HepG2 (cell line): ENCODE measurements at regions not wholly inside any gene's neighbourhood (a gene's known extent, or its start where the extent isn't known, plus 50 kb on each side); places are given as distances from the start of the nearest gene placed in this dataset.

Experiments used
- ATAC-seq: fragments of 200-7000 bp; cut with Tn5 transposase; 3 replicates; pipeline ENCODE4 v1.9.1; 2020; ENCODE audit warnings: mild to moderate bottlenecking, moderate library complexity
- BruUV-seq: library from RNA; stranded (reverse); fragments of 400-500 nt; replicated peaks from 2 replicates; lab custom pipeline; 2021; lab: Mats Ljungman, UMichigan
- CTCF ChIA-PET: fragments of 300-600 bp; formaldehyde crosslinking; extraction: SDS; loops from one replicate; lab custom pipeline; 2021; ENCODE audit warnings: low total read pairs, inconsistent platforms, low intra/inter-chr PET ratio; lab: Yijun Ruan, JAX
- POLR2A ChIA-PET: fragments of 350-600 bp; sonication (Branson Sonifier 250); formaldehyde crosslinking; loops from one replicate; lab custom pipeline; 2020; ENCODE audit warnings: antibody characterized with exemption, inconsistent platforms; lab: Yijun Ruan, JAX
- DNase-seq: peaks from one replicate; pipeline ENCODE4 v3.0.0-alpha.2; 2015; ENCODE audit warnings: low spot score
- FAIRE-seq: peaks from 3 replicates; lab custom pipeline; 2011; peaks lifted over from hg19 to GRCh38; lab: Jason Lieb, UNC
- H2AFZ ChIP-seq: one replicate; pipeline ENCODE4 v1.6.1; 2011; ENCODE audit warnings: low read length, inconsistent platforms
- H3K27ac ChIP-seq: fragments of 300-600 bp; 3 replicates; pipeline ENCODE4 v1.8.0; 2011; ENCODE audit warnings: mixed run types, mild to moderate bottlenecking, mixed read lengths, low read length, inconsistent platforms; ENCODE audit not compliant: insufficient read depth; ENCODE audit errors: extremely low read length
- H3K27me3 ChIP-seq, 2 experiments: fragments of 200-600 bp in 1 of 2; 2 replicates in 1 of 2; 3 replicates in 1 of 2; pipeline versions ENCODE4 v1.6.0 to v1.8.0; 2011; ENCODE audit warnings: low read length in 2 of 2, mild to moderate bottlenecking in 2 of 2, moderate library complexity in 2 of 2, inconsistent platforms in 1 of 2; ENCODE audit not compliant: insufficient read depth in 2 of 2, control insufficient read depth in 1 of 2
- H3K36me3 ChIP-seq, 2 experiments: fragments of 200-600 bp in 1 of 2; replicated peaks in 1 of 2; 2 replicates in 1 of 2; 3 replicates in 1 of 2; pipeline versions ENCODE4 v1.5.1 to v1.8.0; 2011; ENCODE audit warnings: low read length in 2 of 2, inconsistent platforms in 1 of 2; ENCODE audit not compliant: insufficient read depth in 2 of 2, control insufficient read depth in 1 of 2
- H3K4me1 ChIP-seq: 2 replicates; pipeline ENCODE4 v1.5.1; 2012; ENCODE audit warnings: low read length, inconsistent platforms; ENCODE audit not compliant: insufficient read depth
- H3K4me2 ChIP-seq: 2 replicates; pipeline ENCODE4 v1.6.0; 2011; ENCODE audit warnings: low read depth, low read length, inconsistent platforms
- H3K4me3 ChIP-seq, 3 experiments: fragments of 200-600 bp in 1 of 3; sonication (generic), shearing (Covaris generic) in 1 of 3; replicated peaks in 1 of 3; 2 replicates each; pipeline ENCODE4 v1.5.1; 2011 to 2016; ENCODE audit warnings: low read length in 3 of 3, inconsistent platforms in 2 of 3, low read depth in 2 of 3, mild to moderate bottlenecking in 2 of 3, control low read depth in 1 of 3, mixed read lengths in 1 of 3; ENCODE audit not compliant: insufficient read depth in 1 of 3
- H3K79me2 ChIP-seq: one replicate; pipeline ENCODE4 v1.6.1; 2011; ENCODE audit warnings: low read length, inconsistent platforms; ENCODE audit not compliant: insufficient read depth
- H3K9ac ChIP-seq: 2 replicates; pipeline ENCODE4 v1.6.0; 2011; ENCODE audit warnings: mild to moderate bottlenecking, low read depth, low read length, inconsistent platforms; ENCODE audit not compliant: insufficient read depth
- H3K9me3 ChIP-seq: 2 replicates; pipeline ENCODE4 v1.5.1; 2012; ENCODE audit warnings: mild to moderate bottlenecking, low read length
- H4K20me1 ChIP-seq: 2 replicates; pipeline ENCODE4 v1.6.0; 2011; ENCODE audit warnings: inconsistent platforms, mild to moderate bottlenecking, low read length, moderate library complexity; ENCODE audit not compliant: insufficient read depth
- CBX5 ChIP-seq: sonication (generic); formaldehyde crosslinking; IDR thresholded peaks from 2 replicates; pipeline ENCODE4 v1.4.0; 2020; ENCODE audit warnings: missing genetic modification reagents, borderline replicate concordance
- CEBPB ChIP-seq: IDR thresholded peaks from 2 replicates; pipeline ENCODE4 v1.6.1; 2011; ENCODE audit warnings: low read depth, low read length, improper control_type of control experiment, borderline replicate concordance
- JDP2 ChIP-seq: sonication (generic); formaldehyde crosslinking; IDR thresholded peaks from 2 replicates; pipeline ENCODE4 v1.8.1; 2022; ENCODE audit warnings: missing genetic modification reagents, borderline replicate concordance
- NAIF1 ChIP-seq: sonication (generic); formaldehyde crosslinking; IDR thresholded peaks from 2 replicates; pipeline ENCODE4 v1.5.0; 2020; ENCODE audit warnings: mild to moderate bottlenecking, missing genetic modification reagents, borderline replicate concordance
- SMARCC2 ChIP-seq: fragments of 450-650 bp; IDR thresholded peaks from 2 replicates; pipeline ENCODE4 v1.6.1; 2017; ENCODE audit warnings: antibody characterized with exemption, mild to moderate bottlenecking
- TBX3 ChIP-seq: fragments of 450-650 bp; IDR thresholded peaks from 2 replicates; pipeline ENCODE4 v1.6.1; 2017; ENCODE audit warnings: antibody characterized with exemption, mild to moderate bottlenecking, inconsistent platforms, borderline replicate concordance
- THAP8 ChIP-seq: sonication (generic); formaldehyde crosslinking; IDR thresholded peaks from 2 replicates; pipeline ENCODE4 v1.5.1; 2020; ENCODE audit warnings: missing genetic modification reagents, mild to moderate bottlenecking, borderline replicate concordance
- ZNF275 ChIP-seq: sonication (generic); formaldehyde crosslinking; IDR thresholded peaks from 2 replicates; pipeline ENCODE4 v1.8.0; 2022; ENCODE audit warnings: missing genetic modification reagents, mild to moderate bottlenecking, inconsistent platforms, borderline replicate concordance
- WGBS: methylation state at CpG from one replicate; pipeline ENCODE4 v1.1.6; 2017; ENCODE audit warnings: low lambda C conversion rate; 5-methylcytosine and 5-hydroxymethylcytosine counted together
- in situ Hi-C: cut with HindIII; loops from 2 replicates; pipeline ENCODE4 v1.10.0; 2017; ENCODE audit warnings: low pct_unique_long_range_greater_than_20kb; ENCODE audit not compliant: extremely low pct_ligation_motif_present
- intact Hi-C: fragments of 100-400 bp; cut with micrococcal nuclease; formaldehyde crosslinking; loops from one replicate; pipeline ENCODE4 v1.10.0; 2022; ENCODE audit not compliant: unreplicated experiment

DNA sequence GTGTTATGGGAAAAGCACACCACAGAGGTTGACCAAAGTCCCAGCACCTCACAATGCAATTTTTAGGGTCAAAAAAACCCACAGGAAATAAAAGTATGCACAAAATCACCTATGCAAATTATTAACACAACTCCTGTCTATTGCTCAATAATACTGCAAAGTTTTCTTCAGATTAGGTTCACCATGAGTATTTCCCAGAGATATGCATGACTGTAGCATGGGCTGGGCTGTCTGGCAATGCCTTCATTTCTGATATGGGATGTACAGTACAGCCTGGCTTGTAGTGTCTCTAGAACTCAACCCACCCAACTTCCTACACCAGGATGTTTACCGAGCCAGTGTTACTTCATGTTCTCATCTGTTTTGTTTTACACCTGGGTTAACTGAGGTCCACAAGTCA is 698.7 kb upstream of the ARGLU1 start:
- in situ Hi-C loops (no loop called here), intact Hi-C loops (no loop called here)
- Histone ChIP-seq H3K4me2 (no peak overlapping the region), H3K9ac (no peak overlapping the region), H3K4me1 (no peaks in the 10 kb centered on the region), H3K9me3 (peaks cover 4% of the 10 kb centered on the region; the same call in 1 of the 2 replicates), H3K36me3 (no peaks in the 10 kb centered on the region), H2AFZ (no peak overlapping the region), H3K27ac (no peak overlapping the region), H3K4me3 (no peak overlapping the region), H3K27me3 (no peaks in the 10 kb centered on the region), H4K20me1 (no peaks in the 10 kb centered on the region), H3K79me2 (no peaks in the 10 kb centered on the region)
- DNase-seq: no peak
- no peak for ATAC-seq
- no peak for FAIRE-seq
- POLR2A ChIA-PET: no interaction called here
- TF ChIP-seq TBX3 (no peak), JDP2 (no peak), CEBPB (0 out of 2 replicates have a peak, but pooled peaks have one; percentile 3), CBX5 (no peak), ZNF275 (CRISPR knock-in tag) (no peak), SMARCC2 (no peak), THAP8 (no peak), NAIF1 (no peak)
- CTCF ChIA-PET: no interaction called here
- WGBS: 0% methylated on average over 1 of the region's 1 CpG
- BruUV-seq: no TSS peak
